H1 (cell line): ENCODE measurements at regions not wholly inside any gene's neighbourhood (a gene's known extent, or its start where the extent isn't known, plus 50 kb on each side); places are given as distances from the start of the nearest gene placed in this dataset.

ENCODE experiments used
- CTCF ChIA-PET: fragments of 300-600 bp; sonication (Branson Sonifier 250); formaldehyde crosslinking; loops from one replicate; lab custom pipeline; 2021; ENCODE audit not compliant: partially characterized antibody; lab: Charles Lee
- POLR2A ChIA-PET: fragments of 300-600 bp; sonication (Branson Sonifier 250); formaldehyde crosslinking; loops from one replicate; lab custom pipeline; 2021; ENCODE audit warnings: inconsistent platforms; ENCODE audit not compliant: partially characterized antibody; lab: Charles Lee
- DNase-seq, 2 experiments: peaks; one replicate each; pipeline versions ENCODE4 v3.0.0 to v3.0.0-alpha.2; 2010 to 2022; ENCODE audit warnings: low spot score in 2 of 2, low read depth in 1 of 2, mixed read lengths in 1 of 2
- FAIRE-seq: peaks from 2 replicates; lab custom pipeline; 2011; peaks lifted over from hg19 to GRCh38; lab: Jason Lieb, UNC
- H2AFZ ChIP-seq: 2 replicates; pipeline ENCODE4 v1.8.1; 2012; ENCODE audit warnings: low read length, inconsistent platforms
- H2AK5ac ChIP-seq: 2 replicates; pipeline ENCODE4 v1.6.1; 2013; ENCODE audit warnings: low read depth, low read length
- H2BK120ac ChIP-seq: replicated peaks from 2 replicates; pipeline ENCODE3; 2013; ENCODE audit warnings: low read depth, low read length, inconsistent platforms
- H2BK12ac ChIP-seq: 2 replicates; pipeline ENCODE4 v1.6.1; 2013; ENCODE audit warnings: low read depth, low read length
- H2BK15ac ChIP-seq: 2 replicates; pipeline ENCODE4 v1.6.1; 2013; ENCODE audit warnings: low read length
- H2BK20ac ChIP-seq: 2 replicates; pipeline ENCODE4 v1.6.1; 2013; ENCODE audit warnings: low read length
- H2BK5ac ChIP-seq: 2 replicates; pipeline ENCODE4 v1.6.1; 2013; ENCODE audit warnings: low read depth, low read length
- H3K14ac ChIP-seq: 2 replicates; pipeline ENCODE4 v1.6.1; 2013; ENCODE audit warnings: inconsistent platforms; ENCODE audit not compliant: insufficient read length
- H3K18ac ChIP-seq: 2 replicates; pipeline ENCODE4 v1.6.1; 2013; ENCODE audit warnings: low read length; ENCODE audit errors: extremely low read depth
- H3K23ac ChIP-seq: 2 replicates; pipeline ENCODE4 v1.6.1; 2013; ENCODE audit warnings: inconsistent platforms; ENCODE audit not compliant: insufficient read length
- H3K23me2 ChIP-seq: 2 replicates; pipeline ENCODE4 v1.6.1; 2013; ENCODE audit warnings: low read depth, low read length
- H3K27ac ChIP-seq: 2 replicates; pipeline ENCODE4 v1.6.1; 2011; ENCODE audit warnings: low read depth, low read length, inconsistent platforms
- H3K27me3 ChIP-seq, 4 experiments: replicated peaks in 1 of 4; 1 replicate in 1 of 4; 2 replicates in 3 of 4; pipeline versions ENCODE4 v1.6.1 to v1.8.1; 2011 to 2013; ENCODE audit warnings: low read length in 3 of 4, mild to moderate bottlenecking in 3 of 4, inconsistent platforms in 2 of 4, mixed read lengths in 2 of 4, moderate library complexity in 1 of 4; ENCODE audit not compliant: control insufficient read depth in 3 of 4, insufficient read depth in 3 of 4; ENCODE audit errors: extremely low read depth in 1 of 4
- H3K36me3 ChIP-seq, 4 experiments: 2 replicates each; pipeline versions ENCODE4 v1.6.1 to v1.8.1; 2011 to 2013; ENCODE audit warnings: mild to moderate bottlenecking in 4 of 4, low read length in 3 of 4, moderate library complexity in 2 of 4, control low read depth in 1 of 4, inconsistent platforms in 1 of 4; ENCODE audit not compliant: insufficient read depth in 4 of 4, control insufficient read depth in 2 of 4
- H3K4ac ChIP-seq: replicated peaks from 2 replicates; pipeline ENCODE3; 2013; ENCODE audit warnings: low read length, low read depth, mixed read lengths, inconsistent platforms; ENCODE audit not compliant: insufficient read length
- H3K4me1 ChIP-seq, 4 experiments: replicated peaks in 1 of 4; 1 replicate in 1 of 4; 2 replicates in 3 of 4; pipeline versions ENCODE4 v1.6.1 to v1.8.1; 2011 to 2013; ENCODE audit warnings: low read length in 3 of 4, inconsistent platforms in 2 of 4, mixed read lengths in 1 of 4; ENCODE audit not compliant: insufficient read depth in 4 of 4, control insufficient read depth in 3 of 4
- H3K4me2 ChIP-seq, 2 experiments: 2 replicates each; pipeline versions ENCODE4 v1.6.1 to v1.8.1; 2011 to 2013; ENCODE audit warnings: low read depth in 2 of 2, low read length in 2 of 2, control low read depth in 1 of 2, inconsistent platforms in 1 of 2, mild to moderate bottlenecking in 1 of 2; ENCODE audit not compliant: insufficient read depth in 1 of 2
- H3K4me3 ChIP-seq, 4 experiments: fragments of 200-600, 300-600 bp in 1 of 4; sonication (generic), shearing (Covaris generic), sonication (Bioruptor Twin) in 1 of 4; 2 replicates each; pipeline versions ENCODE4 v1.5.1 to v1.8.1; 2011 to 2016; ENCODE audit warnings: low read length in 4 of 4, low read depth in 3 of 4, control low read depth in 2 of 4, inconsistent platforms in 2 of 4, mild to moderate bottlenecking in 2 of 4, mixed read lengths in 1 of 4, moderate library complexity in 1 of 4; ENCODE audit not compliant: insufficient read depth in 2 of 4; ENCODE audit errors: extremely low read depth in 1 of 4
- H3K56ac ChIP-seq: replicated peaks from 2 replicates; pipeline ENCODE3; 2013; ENCODE audit warnings: low read depth, mild to moderate bottlenecking, mixed read lengths, low read length, inconsistent platforms; ENCODE audit not compliant: insufficient read length
- H3K79me1 ChIP-seq: 2 replicates; pipeline ENCODE4 v1.6.1; 2013; ENCODE audit warnings: low read depth, low read length, control low read depth
- H3K79me2 ChIP-seq, 2 experiments: 2 replicates each; pipeline versions ENCODE4 v1.6.1 to v1.8.1; 2012 to 2013; ENCODE audit warnings: low read length in 2 of 2, mild to moderate bottlenecking in 2 of 2, inconsistent platforms in 1 of 2; ENCODE audit not compliant: insufficient read depth in 2 of 2, control insufficient read depth in 1 of 2
- H3K9ac ChIP-seq, 4 experiments: replicated peaks in 1 of 4; 1 replicate in 1 of 4; 2 replicates in 3 of 4; pipeline versions ENCODE4 v1.6.1 to v1.8.1; 2011 to 2013; ENCODE audit warnings: low read depth in 3 of 4, low read length in 3 of 4, control low read depth in 2 of 4, mild to moderate bottlenecking in 2 of 4, moderate library complexity in 2 of 4, inconsistent platforms in 1 of 4; ENCODE audit errors: extremely low read depth in 1 of 4
- H3K9me3 ChIP-seq, 2 experiments: 2 replicates each; pipeline versions ENCODE4 v1.6.1 to v1.8.1; 2012 to 2013; ENCODE audit warnings: mild to moderate bottlenecking in 2 of 2, moderate library complexity in 2 of 2, control low read depth in 1 of 2, inconsistent platforms in 1 of 2, low read depth in 1 of 2, low read length in 1 of 2, mixed read lengths in 1 of 2; ENCODE audit not compliant: insufficient read depth in 2 of 2
- H4K20me1 ChIP-seq, 2 experiments: replicated peaks in 1 of 2; 2 replicates each; pipeline versions ENCODE3 to v1.8.1; 2011 to 2013; ENCODE audit warnings: inconsistent platforms in 2 of 2, low read length in 2 of 2, mild to moderate bottlenecking in 1 of 2; ENCODE audit not compliant: insufficient read depth in 2 of 2, control insufficient read depth in 1 of 2
- H4K5ac ChIP-seq: 2 replicates; pipeline ENCODE4 v1.6.1; 2013; ENCODE audit warnings: low read length, low read depth, mixed read lengths, inconsistent platforms; ENCODE audit not compliant: insufficient read length
- H4K8ac ChIP-seq: 2 replicates; pipeline ENCODE4 v1.8.0; 2013; ENCODE audit warnings: mild to moderate bottlenecking, moderate library complexity, low read length, inconsistent platforms; ENCODE audit not compliant: insufficient read depth; ENCODE audit errors: extremely low read depth
- H4K91ac ChIP-seq: replicated peaks from 2 replicates; pipeline ENCODE3; 2013; ENCODE audit warnings: low read length, mixed read lengths, inconsistent platforms; ENCODE audit not compliant: insufficient read length
- ASH2L ChIP-seq: fragments of 200-600, 300-600 bp; sonication (generic); IDR thresholded peaks from one replicate; pipeline ENCODE4 v1.7.1; 2017; ENCODE audit warnings: low read length
- BCL11A ChIP-seq, 2 experiments: IDR thresholded peaks; one replicate each; pipeline ENCODE4 v1.6.1; 2011; ENCODE audit warnings: low read depth in 2 of 2, low read length in 2 of 2, mild to moderate bottlenecking in 2 of 2
- BRCA1 ChIP-seq: IDR thresholded peaks from 2 replicates; pipeline ENCODE4 v1.6.1; 2012; ENCODE audit warnings: low read depth, low read length, improper control_type of control experiment
- CBX5 ChIP-seq: fragments of 300-800, 300-1000 bp; sonication (generic); IDR thresholded peaks from 2 replicates; pipeline ENCODE4 v1.7.1; 2016; ENCODE audit warnings: antibody characterized with exemption, low read length, low read depth
- CBX8 ChIP-seq: fragments of 300-800, 300-1000 bp; sonication (generic); IDR thresholded peaks from 2 replicates; pipeline ENCODE4 v1.7.1; 2016; ENCODE audit warnings: low read depth, low read length, borderline replicate concordance
- EGR1 ChIP-seq: IDR thresholded peaks from 2 replicates; pipeline ENCODE4 v1.6.1; 2011; ENCODE audit warnings: low read depth, low read length, borderline replicate concordance
- EP300 ChIP-seq, 2 experiments: IDR thresholded peaks; 1 replicate in 1 of 2; 2 replicates in 1 of 2; pipeline ENCODE4 v1.6.1; 2011 to 2012; ENCODE audit warnings: low read depth in 2 of 2, low read length in 2 of 2, mild to moderate bottlenecking in 2 of 2, borderline replicate concordance in 1 of 2, inconsistent platforms in 1 of 2, moderate library complexity in 1 of 2
- KDM1A ChIP-seq: fragments of 200-600, 300-600 bp; sonication (generic); IDR thresholded peaks from 2 replicates; pipeline ENCODE4 v1.7.1; 2016; ENCODE audit warnings: mild to moderate bottlenecking, low read length, borderline replicate concordance
- KDM4A ChIP-seq: IDR thresholded peaks from one replicate; pipeline ENCODE4 v1.7.1; 2012; ENCODE audit warnings: low read depth, mild to moderate bottlenecking, moderate library complexity, low read length, inconsistent platforms; ENCODE audit not compliant: severe bottlenecking
- MAFK ChIP-seq: IDR thresholded peaks from 2 replicates; pipeline ENCODE4 v1.6.1; 2012; ENCODE audit warnings: low read depth, mild to moderate bottlenecking, improper control_type of control experiment, low read length
- NANOG ChIP-seq: IDR thresholded peaks from 2 replicates; pipeline ENCODE4 v1.6.1; 2011; ENCODE audit warnings: low read length, low read depth, mild to moderate bottlenecking, inconsistent platforms; ENCODE audit not compliant: insufficient read depth, poor library complexity, severe bottlenecking
- POLR2AphosphoS5 ChIP-seq: IDR thresholded peaks from 2 replicates; pipeline ENCODE4 v1.6.1; 2011; ENCODE audit warnings: low read depth, low read length
- SP4 ChIP-seq: IDR thresholded peaks from 2 replicates; pipeline ENCODE4 v1.6.1; 2012; ENCODE audit warnings: low read length, inconsistent platforms
- ZNF274 ChIP-seq: IDR thresholded peaks from 2 replicates; pipeline ENCODE4 v1.7.0; 2012; ENCODE audit warnings: low read length, borderline replicate concordance; ENCODE audit errors: extremely low read depth
- WGBS, 2 experiments: shearing (Covaris generic) in 1 of 2; methylation state at CpG; one replicate each; pipeline versions ENCODE4 v1.1.6 to v1.1.7; 2013 to 2015; ENCODE audit warnings: low lambda C conversion rate in 2 of 2, mixed read lengths in 2 of 2, inconsistent platforms in 1 of 2, low coverage in 1 of 2, missing lambda C conversion rate in 1 of 2; ENCODE audit not compliant: insufficient replicate concordance in 2 of 2, insufficient coverage in 1 of 2, insufficient read length in 1 of 2; ENCODE audit errors: extremely low coverage in 1 of 2, missing lambda C conversion rate in 1 of 2; 5-methylcytosine and 5-hydroxymethylcytosine counted together
- TF ChIP-seq, protein P1 (sequence below): IDR thresholded peaks from 2 replicates; pipeline ENCODE4 v1.6.1; 2012; ENCODE audit warnings: inconsistent platforms

DNA sequence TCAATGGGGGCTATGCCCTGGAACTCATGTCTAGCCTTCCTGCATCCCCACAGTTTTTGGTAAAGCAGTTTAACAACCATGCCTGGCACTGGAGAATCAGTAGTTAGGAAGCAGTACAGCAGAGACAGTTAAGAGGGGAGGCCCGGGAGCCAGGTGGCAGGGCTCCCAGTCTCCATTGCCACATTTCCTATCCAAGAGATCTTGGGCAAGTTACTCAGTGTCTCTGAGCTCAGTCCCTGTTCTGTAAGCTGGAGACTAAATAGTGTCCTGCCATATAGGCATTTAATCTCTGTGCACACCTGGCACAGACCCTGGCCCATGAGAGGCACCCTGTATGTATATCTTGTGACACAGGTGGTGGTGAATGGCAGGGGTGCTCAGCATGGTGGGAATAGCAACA, 156.1 kb upstream of the EOLA2 start:
- DNase-seq: no peak
- H3K79me2 ChIP-seq: no peaks in the 10 kb centered on the region
- no peak overlapping the region for H4K91ac ChIP-seq
- FAIRE-seq: no peak
- WGBS, 2 experiments: 89% methylated on average over 1 of the region's 1 CpG; no CpG with 5 or more reads in 1 of the 2 experiments
- no peak overlapping the region for H3K4me3 ChIP-seq
- H4K20me1 ChIP-seq: no peaks in the 10 kb centered on the region
- no peaks in the 10 kb centered on the region for H3K79me1 ChIP-seq
- no peak overlapping the region for H2BK12ac ChIP-seq
- ChIA-PET POLR2A (interaction anchor here (0.6 kb wide), 1 partner anchor 896 kb away, joined by 3 read pairs; no protein-coding TSS in a partner anchor), CTCF (interaction anchor here (1.6 kb wide), 1 partner anchor 43 kb away, joined by 5 read pairs; no protein-coding TSS in a partner anchor)
- no peaks in the 10 kb centered on the region for H3K9me3 ChIP-seq
- H3K4me1 ChIP-seq: no peaks in the 10 kb centered on the region
- H2BK20ac ChIP-seq: no peak overlapping the region
- H3K4ac ChIP-seq: no peak overlapping the region
- H3K23me2 ChIP-seq: no peaks in the 10 kb centered on the region
- no peak overlapping the region for H3K18ac ChIP-seq
- H2BK120ac ChIP-seq: no peak overlapping the region
- no peak overlapping the region for H3K9ac ChIP-seq
- H3K27ac ChIP-seq: no peak overlapping the region
- no peak overlapping the region for H2BK5ac ChIP-seq
- H2AFZ ChIP-seq: no peak overlapping the region
- no peaks in the 10 kb centered on the region for H3K27me3 ChIP-seq
- H2AK5ac ChIP-seq: no peak overlapping the region
- H3K36me3 ChIP-seq: no peaks in the 10 kb centered on the region
- H3K14ac ChIP-seq: no peak overlapping the region
- no peak overlapping the region for H3K4me2 ChIP-seq
- no peak overlapping the region for H4K5ac ChIP-seq
- no peak overlapping the region for H3K23ac ChIP-seq
- H3K56ac ChIP-seq: no peak overlapping the region
- no peak overlapping the region for H2BK15ac ChIP-seq
- H4K8ac ChIP-seq: no peak overlapping the region
- TF ChIP-seq ASH2L (no peak), CBX5 (no peak), BCL11A (IDR thresholded peaks at IDR 0.05; ENCODE audit: low read depth in 2 of 2, low read length in 2 of 2) (no peak), SP4 (no peak), EGR1 (no peak), BRCA1 (no peak), NANOG (no peak), KDM4A (no peak), KDM1A (no peak), MAFK (no peak), ZNF274 (no peak), EP300 (IDR thresholded peaks at IDR 0.05; ENCODE audit: borderline replicate concordance in 1 of 2, low read depth in 2 of 2, low read length in 2 of 2) (no peak), POLR2AphosphoS5 (no peak), CBX8 (no peak)
- TF ChIP-seq, protein P1, sequence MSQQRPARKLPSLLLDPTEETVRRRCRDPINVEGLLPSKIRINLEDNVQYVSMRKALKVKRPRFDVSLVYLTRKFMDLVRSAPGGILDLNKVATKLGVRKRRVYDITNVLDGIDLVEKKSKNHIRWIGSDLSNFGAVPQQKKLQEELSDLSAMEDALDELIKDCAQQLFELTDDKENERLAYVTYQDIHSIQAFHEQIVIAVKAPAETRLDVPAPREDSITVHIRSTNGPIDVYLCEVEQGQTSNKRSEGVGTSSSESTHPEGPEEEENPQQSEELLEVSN: no peak
